ENCODE measurements at regions not wholly inside any gene's neighbourhood (a gene's known extent, or its start where the extent isn't known, plus 50 kb on each side); places are given as distances from the start of the nearest gene placed in this dataset.
A peak's percentile ranks its signal among the peaks of the same experiment; 100 is the strongest.

DNA sequence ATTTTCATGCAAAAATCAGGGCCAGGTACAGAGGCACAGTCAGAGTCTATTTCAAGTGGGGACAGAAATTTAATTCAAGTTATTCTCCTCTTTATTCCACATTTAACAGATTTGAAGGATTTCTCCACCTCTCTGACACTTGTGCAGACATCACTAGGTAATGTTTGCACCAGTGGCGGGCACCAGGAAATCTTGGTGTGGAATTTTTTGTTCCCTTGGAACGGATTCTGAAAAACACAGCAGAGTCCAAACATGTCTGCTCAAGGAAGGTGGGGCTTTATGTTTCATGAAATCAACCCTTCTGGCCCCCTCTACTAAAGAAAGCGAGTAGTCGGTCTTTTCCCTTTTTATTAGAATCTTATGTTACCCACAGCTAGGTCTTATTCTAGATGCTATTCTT is 271.2 kb upstream of the MDFIC2 start:
- DNase-seq (ENCODE audit: low spot score in 2 of 2) (no peak), FAIRE-seq (no peak)

DNA sequence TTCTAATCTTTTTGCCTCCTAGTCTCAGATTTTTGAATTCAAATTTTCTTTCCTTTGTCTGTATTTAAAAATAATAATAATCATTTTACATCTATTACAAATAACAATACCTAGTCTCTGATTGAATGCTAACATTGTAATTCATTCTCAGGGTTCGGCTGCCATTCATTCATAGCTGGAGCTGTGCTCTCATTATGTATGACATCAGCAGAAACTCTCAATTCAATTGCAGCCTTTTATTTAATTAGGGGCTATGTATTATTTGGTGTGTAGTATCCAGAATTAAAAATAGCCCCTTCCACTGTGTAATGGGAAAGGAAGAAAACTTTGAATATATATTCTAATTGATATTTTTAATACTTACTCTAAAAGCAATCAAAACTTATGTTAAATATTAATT is 270.4 kb upstream of the MDFIC2 start:
- FAIRE-seq: no peak
- DNase-seq (ENCODE audit: low spot score in 2 of 2): no peak

GRCh38 chr3:70580021-70580420 is 267.6 kb upstream of the MDFIC2 start:
- DNase-seq (ENCODE audit: low spot score in 2 of 2) (no peak), FAIRE-seq (no peak)

- FAIRE-seq: no peak
- DNase-seq (ENCODE audit: low spot score in 2 of 2): no peak
These were observed 259.3 kb upstream of the MDFIC2 start for GRCh38 chr3:70571696-70572095.

DNA sequence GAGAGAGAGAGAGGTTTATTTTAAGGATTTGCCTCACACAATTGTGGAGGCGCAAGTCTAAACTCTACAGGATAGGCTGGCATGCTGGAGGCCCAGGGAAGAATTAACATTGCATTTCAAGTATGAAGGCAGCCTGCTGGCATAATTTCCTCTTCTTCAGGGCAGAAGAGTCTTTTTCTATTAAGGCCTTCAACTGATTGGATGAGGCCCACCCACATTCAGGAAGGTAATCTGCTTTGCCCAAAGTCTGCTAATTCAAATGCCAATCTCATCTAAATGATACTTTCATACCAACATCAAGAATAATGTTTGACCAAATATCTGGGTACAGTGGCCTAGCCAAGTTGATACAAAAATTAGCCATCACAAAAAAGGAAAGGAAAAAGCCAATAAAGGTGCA is 258.1 kb upstream of the MDFIC2 start:
- DNase-seq (ENCODE audit: low spot score in 2 of 2) (no peak), FAIRE-seq (no peak)

GRCh38 chr3:70568626-70569025 is 256.2 kb upstream of the MDFIC2 start:
- FAIRE-seq (no peak), DNase-seq (ENCODE audit: low spot score in 2 of 2) (no peak)

DNA sequence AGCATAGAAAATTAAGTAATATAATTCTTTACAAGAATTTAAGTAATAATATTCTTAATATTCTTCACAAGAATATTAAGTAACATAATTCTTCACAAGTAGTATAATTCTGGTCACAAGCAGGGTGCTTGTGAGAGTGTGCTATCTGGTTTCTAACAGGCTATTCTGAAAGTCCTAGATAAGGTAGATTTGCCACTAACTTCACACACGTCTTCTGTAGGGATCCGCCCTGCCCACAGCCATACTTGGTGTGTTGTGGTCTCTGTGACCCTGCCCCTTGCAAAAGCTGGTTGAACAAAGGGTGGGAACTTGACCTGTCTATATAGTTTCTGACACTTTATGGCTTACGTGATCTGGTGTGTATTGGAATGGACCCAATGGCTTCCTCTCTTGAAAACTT is 253.4 kb upstream of the MDFIC2 start:
- no peak for DNase-seq (ENCODE audit: low spot score in 2 of 2)
- no peak for FAIRE-seq

GRCh38 chr3:70564552-70564951 is 252.1 kb upstream of the MDFIC2 start:
- DNase-seq (ENCODE audit: low spot score in 2 of 2) (no peak), FAIRE-seq (no peak)

- FAIRE-seq (no peak), DNase-seq (ENCODE audit: low spot score in 2 of 2) (no peak)
These were observed 249.4 kb upstream of the MDFIC2 start for GRCh38 chr3:70561796-70562195.

DNA sequence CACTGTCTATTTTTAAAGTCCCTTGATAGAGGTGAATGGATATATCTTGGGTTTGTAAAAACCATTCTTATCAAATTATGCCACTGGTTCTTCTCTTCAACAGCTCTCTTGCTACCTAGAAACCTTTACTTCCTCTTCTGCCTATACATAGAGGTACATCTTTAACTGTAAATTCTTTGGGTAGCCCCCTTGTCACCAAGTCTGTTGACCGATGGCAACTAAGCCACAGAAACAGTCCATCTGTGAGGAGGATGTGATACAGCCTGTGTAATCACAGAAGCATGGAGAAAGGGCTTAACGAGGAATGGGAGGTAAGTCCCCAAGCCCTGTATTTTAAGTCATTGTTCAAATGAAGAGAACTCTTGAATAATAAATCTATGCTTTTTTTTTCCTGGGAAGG is 246.5 kb upstream of the MDFIC2 start:
- DNase-seq (ENCODE audit: low spot score in 2 of 2): no peak
- no peak for FAIRE-seq

DNA sequence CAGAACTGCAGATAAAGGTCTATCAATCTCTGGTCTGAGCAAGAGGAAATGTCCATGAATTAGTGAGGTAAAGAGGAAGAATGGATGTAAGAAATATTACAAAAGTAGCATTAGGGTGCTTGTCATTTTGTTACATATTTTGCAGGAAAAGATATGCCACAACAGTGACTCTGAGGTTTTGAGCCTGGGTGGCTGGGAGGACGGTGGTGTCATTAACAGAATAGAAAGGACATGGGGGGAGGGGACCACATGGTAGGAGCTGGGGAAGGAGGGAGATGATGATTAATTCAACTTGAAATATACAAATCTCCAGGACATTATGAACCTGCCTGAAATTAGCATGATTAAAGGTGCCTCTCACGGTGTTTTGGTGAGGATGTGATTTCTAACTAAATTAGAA is 245.5 kb upstream of the MDFIC2 start:
- DNase-seq (ENCODE audit: low spot score in 2 of 2) (no peak), FAIRE-seq (no peak)

DNA sequence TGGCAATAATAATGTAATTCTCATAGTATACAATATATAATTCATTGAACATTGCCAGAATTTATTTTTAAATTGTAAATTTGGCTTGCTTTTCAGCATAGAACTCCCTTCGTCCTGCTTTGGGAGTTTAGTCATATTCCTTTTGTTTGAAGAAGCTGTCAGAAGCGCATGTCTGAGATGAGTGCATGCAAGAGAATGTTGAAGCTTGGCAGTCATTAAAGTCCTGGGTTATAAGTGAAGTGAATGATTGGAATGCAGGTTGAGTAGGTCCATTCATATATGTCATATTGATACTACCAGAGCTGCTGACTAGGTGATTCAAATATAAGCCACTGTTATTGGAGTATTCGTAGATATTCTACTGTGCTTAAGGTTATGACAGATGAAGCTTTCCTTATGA is 243.6 kb upstream of the MDFIC2 start:
- DNase-seq (ENCODE audit: low spot score in 2 of 2) (no peak), FAIRE-seq (no peak)

DNA sequence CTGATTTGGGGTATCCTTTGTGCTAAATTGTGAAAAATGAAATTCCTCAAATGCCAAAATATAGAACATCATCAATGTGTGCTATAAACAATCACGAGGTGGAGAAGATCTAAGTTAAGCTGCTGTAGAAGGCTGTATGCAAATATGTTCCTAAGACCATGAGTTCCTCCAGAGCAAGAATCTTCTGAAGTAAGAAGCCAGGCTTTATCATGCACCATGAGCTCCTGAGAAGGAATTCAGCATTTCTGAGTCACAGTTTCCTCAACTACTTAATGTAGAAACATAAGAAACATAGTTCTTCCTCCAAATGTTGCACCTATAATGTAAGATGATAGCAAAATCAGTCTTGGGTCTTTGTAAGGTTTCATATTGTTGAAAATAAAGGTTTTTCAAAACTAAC is 241.7 kb upstream of the MDFIC2 start:
- DNase-seq (ENCODE audit: low spot score in 2 of 2) (no peak), FAIRE-seq (no peak)

GRCh38 chr3:70550723-70551319 is 238.4 kb upstream of the MDFIC2 start:
- no peak for DNase-seq (ENCODE audit: low spot score in 2 of 2)
- FAIRE-seq: no peak

DNA sequence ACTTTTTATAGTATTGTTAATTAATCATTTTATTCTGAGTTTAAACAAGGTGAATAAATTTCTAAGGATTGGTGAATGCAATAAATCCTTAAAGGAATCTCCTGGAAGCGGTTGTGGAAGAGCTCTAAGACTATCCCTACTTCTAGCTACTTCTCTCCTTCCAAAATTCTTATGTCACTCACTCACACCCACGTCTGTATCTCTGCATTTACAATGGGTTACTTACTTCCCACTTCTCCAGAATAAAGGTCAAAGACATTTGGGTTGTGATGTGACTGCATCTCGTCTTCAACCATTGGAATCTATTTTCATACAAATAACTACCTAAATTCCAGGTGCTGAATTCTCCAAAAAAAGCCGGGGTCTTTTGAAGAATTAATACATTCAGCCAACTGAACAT is 234.2 kb upstream of the MDFIC2 start:
- FAIRE-seq (no peak), DNase-seq (ENCODE audit: low spot score in 2 of 2) (no peak)

DNA sequence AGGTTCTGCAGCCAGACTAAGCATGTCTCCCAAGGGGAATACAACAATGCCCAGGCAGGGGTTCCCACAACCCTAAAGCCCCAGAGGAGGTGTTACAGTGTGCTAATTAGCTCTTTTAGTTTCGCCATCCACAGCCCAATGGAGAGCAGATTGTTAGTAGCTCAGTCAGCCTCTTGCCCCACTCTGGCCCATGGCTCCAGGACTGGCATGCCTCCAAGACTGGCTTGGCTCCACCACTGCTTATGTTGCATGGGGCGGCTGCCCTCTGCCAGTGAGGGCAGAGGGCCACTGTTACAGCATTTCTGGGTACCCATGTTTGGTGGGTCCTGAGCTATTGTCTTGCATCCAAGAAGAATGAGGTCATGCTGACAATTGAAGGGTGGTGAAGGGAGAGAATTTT is 231.1 kb upstream of the MDFIC2 start:
- no peak for FAIRE-seq
- DNase-seq (ENCODE audit: low spot score in 2 of 2): no peak

- FAIRE-seq (no peak), DNase-seq (ENCODE audit: low spot score in 2 of 2) (no peak)
These were observed 227.5 kb upstream of the MDFIC2 start for GRCh38 chr3:70539908-70540307.

DNA sequence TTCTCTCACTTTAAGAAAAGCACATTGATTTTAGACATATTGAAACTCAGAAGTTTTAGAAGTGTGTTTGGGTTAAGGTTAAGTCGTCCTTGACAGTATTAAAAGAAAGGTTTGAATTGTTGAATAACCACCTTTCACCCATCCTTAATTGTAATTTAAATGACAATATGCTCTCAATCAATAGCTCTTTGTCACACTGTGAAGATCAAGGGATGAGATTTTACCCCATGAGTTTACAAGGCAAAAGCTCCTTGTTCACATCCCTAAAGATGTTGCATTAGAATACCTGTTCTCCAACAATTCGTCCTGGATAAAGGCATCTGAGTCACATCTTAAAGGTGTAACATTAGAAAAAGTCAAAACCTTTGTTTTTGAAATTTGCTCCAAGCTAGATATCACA is 220.4 kb upstream of the MDFIC2 start:
- DNase-seq (ENCODE audit: low spot score in 2 of 2): no peak
- FAIRE-seq: no peak

DNA sequence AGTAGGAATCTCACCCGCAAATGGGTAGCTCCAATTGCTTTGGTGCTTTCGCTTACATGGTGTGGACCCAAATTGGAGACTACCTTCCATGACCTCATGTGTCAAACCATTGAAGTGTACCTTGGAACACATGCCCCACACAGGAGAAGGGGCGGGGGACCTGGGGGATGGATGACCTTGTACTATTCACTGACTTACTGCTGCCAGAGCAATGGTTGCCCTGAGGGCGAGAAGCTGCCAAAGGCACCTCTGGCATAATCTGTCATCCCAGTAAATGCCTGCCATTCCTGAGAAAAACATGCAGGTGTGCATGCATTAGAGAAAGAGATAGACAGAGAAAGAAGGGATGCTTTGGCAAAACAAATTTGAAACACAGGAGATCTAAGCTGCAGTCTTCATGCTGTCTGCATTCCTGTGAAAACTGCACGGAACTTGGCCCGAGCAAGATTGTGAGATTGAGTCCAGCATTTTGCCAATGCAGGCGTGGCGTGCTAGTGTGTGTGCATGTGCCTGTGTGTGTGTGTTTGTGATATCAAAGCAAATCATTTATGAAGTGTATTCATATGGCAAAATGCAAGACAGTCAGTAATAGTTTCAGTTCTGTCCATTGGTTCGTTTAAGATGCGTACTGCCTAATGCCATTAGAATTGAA is 219.5 kb upstream of the MDFIC2 start:
- FAIRE-seq (no peak), DNase-seq (ENCODE audit: low spot score in 2 of 2) (no peak)

- FAIRE-seq (peak; percentile 97), DNase-seq (ENCODE audit: low spot score in 2 of 2) (peak in 1 of 2 donors; percentile 6)
These were observed 218.7 kb upstream of the MDFIC2 start for GRCh38 chr3:70531063-70531657.

GRCh38 chr3:70530626-70531025 is 218.2 kb upstream of the MDFIC2 start:
- FAIRE-seq (no peak), DNase-seq (ENCODE audit: low spot score in 2 of 2) (no peak)

DNA sequence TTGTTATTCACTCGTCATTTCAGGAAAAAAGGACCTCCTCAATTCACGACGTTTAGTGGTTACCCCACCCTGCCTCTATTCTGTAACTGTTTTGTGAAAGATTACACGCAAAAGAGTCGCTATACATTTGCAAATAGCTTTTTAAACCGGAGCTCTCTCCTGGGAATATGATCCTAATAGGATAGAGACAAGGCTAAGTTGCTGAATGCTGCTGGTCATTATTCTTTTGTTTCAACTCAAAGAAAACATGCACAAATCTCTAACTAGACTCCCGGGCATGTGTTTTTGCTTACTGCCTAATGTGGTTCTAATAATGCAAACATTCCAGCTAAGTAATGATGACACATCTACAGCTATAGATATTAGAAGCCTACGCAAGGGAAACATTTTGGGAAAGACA is 214.6 kb upstream of the MDFIC2 start:
- FAIRE-seq (no peak), DNase-seq (ENCODE audit: low spot score in 2 of 2) (no peak)

All from frontal cortex (tissue), 3 donors.